Testis (tissue), 2 donors: ENCODE measurements at regions not wholly inside any gene's neighbourhood (a gene's known extent, or its start where the extent isn't known, plus 50 kb on each side); places are given as distances from the start of the nearest gene placed in this dataset.

Experiments used
- POLR2A ChIP-seq: fragments of 450-650 bp; IDR thresholded peaks from one replicate; pipeline ENCODE4 v1.6.1; 2017; ENCODE audit warnings: antibody characterized with exemption, mild to moderate bottlenecking, moderate library complexity
- TF ChIP-seq, protein P1 (sequence below), 3 experiments: fragments of 450-650 bp in 2 of 3; fragments of 200-600 bp in 1 of 3; sonication (generic) in 1 of 3; IDR thresholded peaks; one replicate each; pipeline ENCODE4 v1.5.1; 2016 to 2019; ENCODE audit warnings: antibody characterized with exemption in 3 of 3, mild to moderate bottlenecking in 2 of 3, moderate library complexity in 1 of 3

GRCh38 chr5:91642581-91642980 is 259.5 kb upstream of the ARRDC3 start:
- TF ChIP-seq, protein P1, sequence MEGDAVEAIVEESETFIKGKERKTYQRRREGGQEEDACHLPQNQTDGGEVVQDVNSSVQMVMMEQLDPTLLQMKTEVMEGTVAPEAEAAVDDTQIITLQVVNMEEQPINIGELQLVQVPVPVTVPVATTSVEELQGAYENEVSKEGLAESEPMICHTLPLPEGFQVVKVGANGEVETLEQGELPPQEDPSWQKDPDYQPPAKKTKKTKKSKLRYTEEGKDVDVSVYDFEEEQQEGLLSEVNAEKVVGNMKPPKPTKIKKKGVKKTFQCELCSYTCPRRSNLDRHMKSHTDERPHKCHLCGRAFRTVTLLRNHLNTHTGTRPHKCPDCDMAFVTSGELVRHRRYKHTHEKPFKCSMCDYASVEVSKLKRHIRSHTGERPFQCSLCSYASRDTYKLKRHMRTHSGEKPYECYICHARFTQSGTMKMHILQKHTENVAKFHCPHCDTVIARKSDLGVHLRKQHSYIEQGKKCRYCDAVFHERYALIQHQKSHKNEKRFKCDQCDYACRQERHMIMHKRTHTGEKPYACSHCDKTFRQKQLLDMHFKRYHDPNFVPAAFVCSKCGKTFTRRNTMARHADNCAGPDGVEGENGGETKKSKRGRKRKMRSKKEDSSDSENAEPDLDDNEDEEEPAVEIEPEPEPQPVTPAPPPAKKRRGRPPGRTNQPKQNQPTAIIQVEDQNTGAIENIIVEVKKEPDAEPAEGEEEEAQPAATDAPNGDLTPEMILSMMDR (IDR thresholded peaks at IDR 0.05): no peak
- TF ChIP-seq POLR2A: no peak
